BJ (cell line): ENCODE measurements at regions not wholly inside any gene's neighbourhood (a gene's known extent, or its start where the extent isn't known, plus 50 kb on each side); places are given as distances from the start of the nearest gene placed in this dataset.

Source experiments
- CTCF ChIA-PET: fragments of 350-600 bp; formaldehyde crosslinking; extraction: SDS; loops from one replicate; lab custom pipeline; 2021; ENCODE audit warnings: antibody characterized with exemption, inconsistent platforms; lab: Yijun Ruan, JAX
- POLR2A ChIA-PET: fragments of 300-600 bp; sonication (Branson Sonifier 250); formaldehyde crosslinking; extraction: SDS; loops from one replicate; lab custom pipeline; 2021; ENCODE audit warnings: antibody characterized with exemption; lab: Charles Lee
- DNase-seq: peaks from one replicate; pipeline ENCODE4 v3.0.0-alpha.2; 2011; ENCODE audit warnings: low read depth
- H3K27me3 ChIP-seq: 2 replicates; pipeline ENCODE4 v1.6.0; 2011; ENCODE audit warnings: low read length; ENCODE audit not compliant: control insufficient read depth, insufficient read depth
- H3K36me3 ChIP-seq: 2 replicates; pipeline ENCODE4 v1.5.1; 2011; ENCODE audit warnings: low read length; ENCODE audit not compliant: control insufficient read depth, insufficient read depth
- H3K4me3 ChIP-seq: 2 replicates; pipeline ENCODE4 v1.5.1; 2011; ENCODE audit warnings: low read depth, mild to moderate bottlenecking, control low read depth, low read length
- CTCF ChIP-seq: IDR thresholded peaks from 2 replicates; pipeline ENCODE4 v1.5.1; 2011; ENCODE audit warnings: low read depth, mild to moderate bottlenecking, control low read depth, inconsistent platforms, low read length, moderate library complexity; ENCODE audit not compliant: insufficient read depth

GRCh38 chr6:144654506-144654905 is 369.4 kb downstream of the UTRN start:
- Histone ChIP-seq H3K36me3 (no peaks in the 10 kb centered on the region), H3K27me3 (no peaks in the 10 kb centered on the region), H3K4me3 (no peak overlapping the region)
- POLR2A ChIA-PET = no interaction called here
- CTCF ChIA-PET = no interaction called here
- TF ChIP-seq CTCF = no peak
- no peak for DNase-seq

- H3K36me3 ChIP-seq = no peaks in the 10 kb centered on the region
- ChIA-PET POLR2A (no interaction called here), CTCF (no interaction called here)
- no peak for DNase-seq
- no peaks in the 10 kb centered on the region for H3K27me3 ChIP-seq
- H3K4me3 ChIP-seq = no peak overlapping the region
- TF ChIP-seq CTCF = no peak
These were observed 370.2 kb downstream of the UTRN start for GRCh38 chr6:144655376-144655775.

- Histone ChIP-seq H3K27me3 (no peaks in the 10 kb centered on the region), H3K36me3 (no peaks in the 10 kb centered on the region), H3K4me3 (no peak overlapping the region)
- no peak for DNase-seq
- CTCF ChIA-PET = interaction anchor here (1.1 kb wide), 1 partner anchor 9 kb away, joined by 5 read pairs; no protein-coding TSS in a partner anchor
- no peak for TF ChIP-seq CTCF
- POLR2A ChIA-PET = no interaction called here
These were observed 372.6 kb downstream of the UTRN start for GRCh38 chr6:144657691-144658090.

GRCh38 chr6:144659202-144660182 is 374.4 kb downstream of the UTRN start:
- CTCF ChIA-PET = interaction anchor here (0.6 to 1.0 kb wide), 3 partner anchors 20 to 682 kb away, joined by 3 to 5 read pairs (median 4); no protein-coding TSS in a partner anchor
- POLR2A ChIA-PET = no interaction called here
- Histone ChIP-seq H3K27me3 (no peaks in the 10 kb centered on the region), H3K36me3 (no peaks in the 10 kb centered on the region), H3K4me3 (no peak overlapping the region)
- no peak for DNase-seq
- TF ChIP-seq CTCF = no peak

GRCh38 chr6:144660561-144661115 is 375.5 kb downstream of the UTRN start:
- Histone ChIP-seq H3K36me3 (no peaks in the 10 kb centered on the region), H3K27me3 (no peaks in the 10 kb centered on the region), H3K4me3 (no peak overlapping the region)
- POLR2A ChIA-PET = no interaction called here
- CTCF ChIA-PET = interaction anchor here (0.8 kb wide), 1 partner anchor 19 kb away, joined by 3 read pairs; no protein-coding TSS in a partner anchor
- no peak for DNase-seq
- TF ChIP-seq CTCF = no peak
